A549 (cell line): ENCODE measurements at regions not wholly inside any gene's neighbourhood (a gene's known extent, or its start where the extent isn't known, plus 50 kb on each side); places are given as distances from the start of the nearest gene placed in this dataset.
A peak's percentile ranks its signal among the peaks of the same experiment; 100 is the strongest.

ENCODE experiments used
- ATAC-seq, 2 experiments: fragments of 200-7000 bp in 1 of 2; fragments of >200 bp in 1 of 2; cut with Nextera tagmentation in 1 of 2; cut with Tn5 transposase in 1 of 2; 3 replicates each; pipeline versions ENCODE4 v1.8.0 to v1.9.1; 2018 to 2020; ENCODE audit warnings: mild to moderate bottlenecking in 1 of 2, moderate library complexity in 1 of 2
- CTCF ChIA-PET: fragments of 300-600 bp; sonication (Branson Sonifier 250); formaldehyde crosslinking; extraction: SDS; loops from one replicate; lab custom pipeline; 2021; ENCODE audit warnings: antibody characterized with exemption, inconsistent platforms; lab: Yijun Ruan, JAX
- POLR2A ChIA-PET: fragments of 350-600 bp; formaldehyde crosslinking; extraction: SDS; loops from one replicate; lab custom pipeline; 2021; ENCODE audit warnings: antibody characterized with exemption, inconsistent platforms; lab: Yijun Ruan, JAX
- DNase-seq, 2 experiments: peaks; one replicate each; pipeline versions ENCODE4 v3.0.0 to v3.0.0-alpha.2; 2011 to 2016; ENCODE audit warnings: low read depth in 1 of 2, low spot score in 1 of 2
- FAIRE-seq: peaks from 2 replicates; lab custom pipeline; 2011; peaks lifted over from hg19 to GRCh38; lab: Jason Lieb, UNC
- H3K27ac ChIP-seq, 2 experiments: fragments of >200 bp; sonication (Bioruptor Twin); formaldehyde crosslinking; 3 replicates each; pipeline ENCODE4 v1.5.1; 2016 to 2017
- H3K4me1 ChIP-seq: fragments of >200 bp; sonication (Bioruptor Twin); formaldehyde crosslinking; 3 replicates; pipeline ENCODE4 v1.6.1; 2016
- H3K4me2 ChIP-seq: fragments of >200 bp; sonication (Bioruptor Twin); formaldehyde crosslinking; 3 replicates; pipeline ENCODE4 v1.6.1; 2016
- H3K4me3 ChIP-seq: fragments of >200 bp; sonication (Bioruptor Twin); formaldehyde crosslinking; 3 replicates; pipeline ENCODE4 v1.5.1; 2016
- H3K9me3 ChIP-seq: fragments of >200 bp; sonication (Bioruptor Twin); formaldehyde crosslinking; 3 replicates; pipeline ENCODE4 v1.6.1; 2016
- HMGXB4 ChIP-seq: fragments of 250-450 bp; sonication (Bioruptor Pico); IDR thresholded peaks from 2 replicates; pipeline ENCODE4 v1.5.0; 2021; ENCODE audit warnings: mild to moderate bottlenecking, moderate library complexity, borderline replicate concordance
- HOXA7 ChIP-seq: fragments of 250-450 bp; sonication (Bioruptor Pico); IDR thresholded peaks from 2 replicates; pipeline ENCODE4 v1.5.0; 2020; ENCODE audit warnings: mild to moderate bottlenecking, moderate library complexity
- JUN ChIP-seq, 2 experiments: fragments of >200 bp; sonication (Bioruptor Twin); formaldehyde crosslinking; IDR thresholded peaks; 2 replicates in 1 of 2; 3 replicates in 1 of 2; pipeline ENCODE4 v1.6.1; 2016 to 2017
- KDM1A ChIP-seq: fragments of 200-600 bp; sonication (generic); IDR thresholded peaks from 2 replicates; pipeline ENCODE4 v1.6.1; 2016; ENCODE audit warnings: low read depth, mild to moderate bottlenecking
- KDM5A ChIP-seq: fragments of 200-600 bp; sonication (generic); IDR thresholded peaks from 2 replicates; pipeline ENCODE4 v1.6.1; 2016; ENCODE audit warnings: antibody characterized with exemption, mild to moderate bottlenecking
- MAFK ChIP-seq: fragments of 450-650 bp; IDR thresholded peaks from 2 replicates; pipeline ENCODE4 v1.6.1; 2014; ENCODE audit not compliant: partially characterized antibody
- MAZ ChIP-seq: fragments of 150-350 bp; IDR thresholded peaks from 2 replicates; pipeline ENCODE4 v1.6.1; 2014; ENCODE audit warnings: antibody characterized with exemption, low read depth, low read length, borderline replicate concordance
- NFE2L2 ChIP-seq: fragments of 150-350 bp; conservative IDR thresholded peaks from 2 replicates; pipeline ENCODE4 v1.6.1; 2014; ENCODE audit warnings: low read length
- POLR2A ChIP-seq: IDR thresholded peaks from 2 replicates; pipeline ENCODE4 v1.6.1; 2012; ENCODE audit warnings: mild to moderate bottlenecking, low read length
- REST ChIP-seq: fragments of 200-600 bp; sonication (generic); IDR thresholded peaks from 2 replicates; pipeline ENCODE4 v1.6.1; 2016; ENCODE audit warnings: antibody characterized with exemption, mild to moderate bottlenecking, moderate library complexity
- SREBF2 ChIP-seq: fragments of 450-650 bp; IDR thresholded peaks from 2 replicates; pipeline ENCODE4 v1.6.1; 2014; ENCODE audit warnings: mild to moderate bottlenecking, moderate library complexity
- WGBS: methylation state at CpG from one replicate; pipeline ENCODE4 v1.1.6; 2017; ENCODE audit errors: missing lambda C conversion rate; 5-methylcytosine and 5-hydroxymethylcytosine counted together

DNA sequence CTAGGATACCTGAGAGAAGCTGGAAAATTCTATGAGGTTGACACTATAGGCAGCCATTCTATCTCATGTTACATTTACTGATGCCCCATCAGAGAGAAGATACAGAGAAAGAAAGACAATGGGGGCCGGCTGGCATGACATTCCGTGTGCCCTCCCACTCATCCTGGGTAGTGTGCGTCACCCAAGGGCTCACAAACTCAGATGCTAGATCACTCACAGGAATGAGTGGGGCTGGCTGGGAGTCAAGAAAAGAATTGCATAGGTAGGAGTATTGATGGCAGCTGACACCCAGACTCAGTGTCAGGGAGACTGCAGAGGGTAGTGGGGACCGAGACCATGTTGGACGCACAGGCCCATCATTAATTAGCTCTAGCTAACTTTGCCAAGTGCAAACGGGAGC is 1113.5 kb upstream of the AUTS2 start:
- DNase-seq, result no peak
- FAIRE-seq, result no peak
- no peak overlapping the region for H3K4me2 ChIP-seq
- CTCF ChIA-PET, result interaction anchor here (0.7 kb wide), 1 partner anchor 14 kb away, joined by 3 read pairs; no protein-coding TSS in a partner anchor
- POLR2A ChIA-PET, result no interaction called here
- no peak overlapping the region for H3K27ac ChIP-seq
- no peak for ATAC-seq
- TF ChIP-seq JUN (IDR thresholded peaks at IDR 0.05) (no peak), KDM1A (no peak), MAZ (no peak), HMGXB4 (CRISPR knock-in tag) (no peak), POLR2A (no peak), SREBF2 (no peak)
- TF ChIP-seq, all 56 proteins: peak for 0
- H3K4me1 ChIP-seq, result no peaks in the 10 kb centered on the region
- 76% methylated on average over 6 of the region's 6 CpGs for WGBS
- H3K9me3 ChIP-seq, result no peaks in the 10 kb centered on the region
- H3K4me3 ChIP-seq, result no peak overlapping the region

DNA sequence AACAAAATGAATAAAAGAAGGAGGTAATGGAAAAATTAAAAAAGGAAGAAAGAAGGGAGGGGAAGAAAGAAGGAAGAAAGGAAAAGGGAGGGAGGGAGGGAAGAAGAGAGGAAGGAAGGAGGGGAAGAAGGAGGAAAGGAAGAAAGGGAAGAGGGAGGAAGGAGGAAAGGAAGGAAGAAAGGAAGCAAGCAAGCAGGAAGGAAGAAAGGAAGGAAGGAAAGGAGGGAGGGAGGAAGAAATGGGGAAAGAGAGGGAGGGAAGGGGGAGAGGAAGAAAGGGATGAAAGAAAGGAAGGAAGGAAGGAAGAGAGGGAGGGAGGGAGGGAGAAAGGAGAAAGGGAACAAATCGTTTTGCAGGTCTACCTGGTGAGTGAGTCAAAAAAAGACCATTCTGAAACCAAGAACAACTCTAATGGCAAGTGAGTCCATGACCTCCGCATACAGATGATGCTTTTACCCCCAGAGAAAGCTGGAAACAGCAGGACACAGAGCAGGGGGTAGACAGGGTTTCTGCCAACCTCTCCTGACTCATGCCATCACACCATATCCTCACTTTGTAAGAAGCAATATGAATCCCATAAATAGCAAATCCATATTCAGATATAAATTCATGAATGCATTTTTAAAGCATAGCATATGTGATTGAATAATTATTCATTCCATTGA is 1112.9 kb upstream of the AUTS2 start:
- no peak for TF ChIP-seq REST
- peak; percentile 13 for FAIRE-seq
- no peak for DNase-seq

DNA sequence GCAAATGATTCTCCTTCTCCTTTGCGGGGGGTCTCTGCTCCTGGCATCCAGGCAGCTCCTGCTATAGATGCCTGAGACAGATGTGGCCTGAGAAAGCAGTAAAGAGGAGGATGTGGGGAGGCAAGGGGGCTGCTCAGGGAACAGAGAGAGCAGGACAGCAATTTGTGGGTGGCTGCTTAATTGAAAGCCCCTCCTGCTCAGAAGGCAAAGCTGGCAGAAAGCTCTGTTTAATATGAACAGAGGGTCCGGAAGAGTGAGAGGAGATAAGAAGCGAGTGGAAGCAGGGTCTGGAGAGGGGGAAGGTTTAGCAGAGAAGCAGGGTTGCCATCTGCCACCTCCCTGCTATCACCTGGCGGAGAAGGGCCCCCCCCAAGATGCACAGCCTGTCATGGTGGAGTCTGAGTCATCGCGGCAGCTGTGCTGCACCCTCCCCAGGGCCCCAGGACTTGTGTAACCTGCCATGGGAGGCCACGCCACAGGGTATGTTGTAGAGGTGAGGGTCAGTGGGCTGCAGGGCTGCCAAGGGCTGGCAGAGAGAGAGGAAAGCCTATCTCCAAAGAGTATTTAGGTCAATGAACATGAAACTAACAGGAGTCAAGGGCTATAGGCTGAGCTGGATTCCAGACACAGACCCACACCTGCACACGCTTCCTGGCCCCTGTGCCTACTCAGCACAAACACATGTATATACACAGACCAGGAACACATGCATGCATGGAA is 1109.8 kb upstream of the AUTS2 start:
- CTCF ChIA-PET, result no interaction called here
- ATAC-seq, result no peak
- DNase-seq, result no peak
- WGBS, result 79% methylated on average over 8 of the region's 8 CpGs
- H3K4me2 ChIP-seq, result no peak overlapping the region
- POLR2A ChIA-PET, result no interaction called here
- no peak overlapping the region for H3K4me3 ChIP-seq
- no peak overlapping the region for H3K27ac ChIP-seq
- H3K9me3 ChIP-seq, result no peaks in the 10 kb centered on the region
- no peak for FAIRE-seq
- TF ChIP-seq HOXA7, result no peak
- no peaks in the 10 kb centered on the region for H3K4me1 ChIP-seq

More for the DNA sequence above, 1112.9 kb upstream of the AUTS2 start:
- POLR2A ChIA-PET, result no interaction called here
- Histone ChIP-seq H3K4me2 (no peak overlapping the region), H3K27ac (0 out of 6 replicates have a peak overlapping the region, but pooled peaks of 1 of the 2 experiments have one; percentile 2), H3K9me3 (no peaks in the 10 kb centered on the region), H3K4me1 (no peaks in the 10 kb centered on the region), H3K4me3 (no peak overlapping the region)
- CTCF ChIA-PET, result interaction anchor here (0.5 to 0.7 kb wide), 2 partner anchors 13 to 728 kb away, joined by 3 read pairs; no protein-coding TSS in a partner anchor
- ATAC-seq, result peak in 1 of 2 experiments; percentile 36; a peak in 1 of 6 replicates
- WGBS, result 36% methylated on average over 2 of the region's 2 CpGs

- CTCF ChIA-PET, result no interaction called here
- peak; percentile 81 for FAIRE-seq
- no peak for ATAC-seq
Observed at GRCh38 chr7:68491523-68492358, 1106.5 kb upstream of the AUTS2 start.

More at GRCh38 chr7:68491523-68492358, 1106.5 kb upstream of the AUTS2 start:
- H3K27ac ChIP-seq, result no peak overlapping the region
- POLR2A ChIA-PET, result no interaction called here
- no peak overlapping the region for H3K4me3 ChIP-seq
- H3K9me3 ChIP-seq, result no peaks in the 10 kb centered on the region
- H3K4me2 ChIP-seq, result no peak overlapping the region
- no peak for DNase-seq
- WGBS, result 5% methylated on average over 2 of the region's 2 CpGs
- H3K4me1 ChIP-seq, result no peaks in the 10 kb centered on the region
- TF ChIP-seq KDM5A (no peak), MAFK (peak; percentile 89), NFE2L2 (no peak)
